IMR-90 (cell line): ENCODE measurements at regions not wholly inside any gene's neighbourhood (a gene's known extent, or its start where the extent isn't known, plus 50 kb on each side); places are given as distances from the start of the nearest gene placed in this dataset.

ENCODE experiments used
- ATAC-seq: fragments of 200-7000 bp; cut with Tn5 transposase; 2 replicates; pipeline ENCODE4 v1.9.1; 2020; ENCODE audit warnings: low read depth, mild to moderate bottlenecking, moderate library complexity
- BruUV-seq: library from RNA; stranded (reverse); fragments of 400-500 nt; replicated peaks from 2 replicates; lab custom pipeline; 2021; lab: Mats Ljungman, UMichigan
- CTCF ChIA-PET: fragments of 300-600 bp; formaldehyde crosslinking; extraction: SDS; loops from one replicate; lab custom pipeline; 2021; ENCODE audit warnings: antibody characterized with exemption; lab: Yijun Ruan, JAX
- POLR2A ChIA-PET: fragments of 300-600 bp; sonication (Branson Sonifier 250); formaldehyde crosslinking; loops from one replicate; lab custom pipeline; 2022; ENCODE audit warnings: antibody characterized with exemption; ENCODE audit not compliant: unreplicated experiment; lab: Charles Lee
- DNase-seq: peaks from one replicate; pipeline ENCODE4 v3.0.0; 2013
- H2AFZ ChIP-seq: replicated peaks from 2 replicates; pipeline ENCODE3; 2013; ENCODE audit warnings: low read length, mild to moderate bottlenecking; ENCODE audit not compliant: poor library complexity
- H2AK5ac ChIP-seq: 2 replicates; pipeline ENCODE4 v1.6.1; 2013; ENCODE audit warnings: low read depth, low read length, inconsistent platforms
- H2AK9ac ChIP-seq: replicated peaks from 2 replicates; pipeline ENCODE3; 2013; ENCODE audit warnings: mild to moderate bottlenecking, low read depth, low read length, moderate library complexity; ENCODE audit not compliant: poor library complexity
- H2BK120ac ChIP-seq: 2 replicates; pipeline ENCODE4 v1.6.1; 2013; ENCODE audit warnings: low read depth, low read length, inconsistent platforms
- H2BK15ac ChIP-seq: 3 replicates; pipeline ENCODE4 v1.6.1; 2013; ENCODE audit warnings: low read depth, low read length, inconsistent platforms
- H2BK20ac ChIP-seq: 2 replicates; pipeline ENCODE4 v1.6.1; 2013; ENCODE audit warnings: low read depth, mild to moderate bottlenecking, inconsistent platforms, low read length, moderate library complexity
- H2BK5ac ChIP-seq: 2 replicates; pipeline ENCODE4 v1.6.1; 2013; ENCODE audit warnings: mild to moderate bottlenecking, low read depth, low read length, inconsistent platforms; ENCODE audit not compliant: poor library complexity, severe bottlenecking
- H3K14ac ChIP-seq: replicated peaks from 2 replicates; pipeline ENCODE4 v1.6.1; 2013; ENCODE audit warnings: low read depth, low read length, inconsistent platforms
- H3K18ac ChIP-seq: 2 replicates; pipeline ENCODE4 v1.6.1; 2013; ENCODE audit warnings: low read depth, low read length, control low read depth
- H3K23ac ChIP-seq: 2 replicates; pipeline ENCODE4 v1.6.1; 2013; ENCODE audit warnings: low read depth, low read length, inconsistent platforms
- H3K27ac ChIP-seq: 2 replicates; pipeline ENCODE4 v1.5.1; 2013; ENCODE audit warnings: mild to moderate bottlenecking, control low read depth, low read length; ENCODE audit not compliant: insufficient read depth
- H3K27me3 ChIP-seq: 2 replicates; pipeline ENCODE4 v1.6.1; 2013; ENCODE audit warnings: low read length; ENCODE audit not compliant: control insufficient read depth, insufficient read depth
- H3K36me3 ChIP-seq: 2 replicates; pipeline ENCODE4 v1.6.1; 2013; ENCODE audit warnings: low read length, mixed read lengths; ENCODE audit not compliant: control insufficient read depth, insufficient read depth
- H3K4ac ChIP-seq: 2 replicates; pipeline ENCODE4 v1.6.1; 2013; ENCODE audit warnings: low read depth, low read length, inconsistent platforms
- H3K4me1 ChIP-seq: 2 replicates; pipeline ENCODE4 v1.6.1; 2013; ENCODE audit warnings: low read length, mixed read lengths; ENCODE audit not compliant: control insufficient read depth, insufficient read depth
- H3K4me2 ChIP-seq: 2 replicates; pipeline ENCODE4 v1.6.1; 2013; ENCODE audit warnings: low read depth, mild to moderate bottlenecking, control low read depth, low read length, moderate library complexity
- H3K4me3 ChIP-seq: 2 replicates; pipeline ENCODE4 v1.5.1; 2013; ENCODE audit warnings: low read depth, mild to moderate bottlenecking, control low read depth, low read length, moderate library complexity; ENCODE audit not compliant: insufficient read depth
- H3K56ac ChIP-seq: 2 replicates; pipeline ENCODE4 v1.6.1; 2013; ENCODE audit warnings: low read length, inconsistent platforms; ENCODE audit not compliant: insufficient read depth; ENCODE audit errors: extremely low read depth
- H3K79me1 ChIP-seq, 2 experiments: 2 replicates each; pipeline ENCODE4 v1.6.1; 2013; ENCODE audit warnings: low read length in 2 of 2, inconsistent platforms in 1 of 2, low read depth in 1 of 2
- H3K9ac ChIP-seq: 2 replicates; pipeline ENCODE4 v1.6.1; 2013; ENCODE audit warnings: low read depth, low read length, control low read depth
- H3K9me1 ChIP-seq: 2 replicates; pipeline ENCODE4 v1.6.1; 2013; ENCODE audit warnings: low read length, inconsistent platforms; ENCODE audit not compliant: insufficient read depth
- H3K9me3 ChIP-seq: 2 replicates; pipeline ENCODE4 v1.6.1; 2013; ENCODE audit warnings: low read length; ENCODE audit not compliant: control insufficient read depth, insufficient read depth
- H4K20me1 ChIP-seq: 2 replicates; pipeline ENCODE4 v1.6.1; 2013; ENCODE audit warnings: low read length, inconsistent platforms; ENCODE audit not compliant: insufficient read depth
- H4K5ac ChIP-seq: 2 replicates; pipeline ENCODE4 v1.6.1; 2013; ENCODE audit warnings: mild to moderate bottlenecking, low read depth, low read length, control low read depth
- H4K8ac ChIP-seq, 2 experiments: 2 replicates each; pipeline ENCODE4 v1.6.1; 2013; ENCODE audit warnings: low read depth in 2 of 2, low read length in 2 of 2, control low read depth in 1 of 2, inconsistent platforms in 1 of 2
- H4K91ac ChIP-seq: 2 replicates; pipeline ENCODE4 v1.6.1; 2013; ENCODE audit warnings: low read depth, low read length, inconsistent platforms; ENCODE audit not compliant: insufficient read depth
- BHLHE40 ChIP-seq: fragments of 150-350 bp; IDR thresholded peaks from 2 replicates; pipeline ENCODE4 v1.6.1; 2016; ENCODE audit warnings: mild to moderate bottlenecking, low read depth, low read length
- CEBPB ChIP-seq: IDR thresholded peaks from 2 replicates; pipeline ENCODE4 v1.6.1; 2012; ENCODE audit warnings: low read depth, low read length, improper control_type of control experiment
- MAZ ChIP-seq: IDR thresholded peaks from 2 replicates; pipeline ENCODE4 v1.6.1; 2012; ENCODE audit warnings: low read depth, mild to moderate bottlenecking, low read length, improper control_type of control experiment, moderate library complexity, borderline replicate concordance
- RAD21 ChIP-seq: IDR thresholded peaks from 2 replicates; pipeline ENCODE4 v1.6.1; 2012; ENCODE audit warnings: low read length, improper control_type of control experiment
- RCOR1 ChIP-seq: IDR thresholded peaks from 2 replicates; pipeline ENCODE4 v1.6.1; 2012; ENCODE audit warnings: mild to moderate bottlenecking, low read length, improper control_type of control experiment; ENCODE audit not compliant: insufficient replicate concordance
- USF2 ChIP-seq: fragments of 150-350 bp; IDR thresholded peaks from 2 replicates; pipeline ENCODE4 v1.6.1; 2017; ENCODE audit warnings: mild to moderate bottlenecking, antibody characterized with exemption, low read length, low read depth
- WGBS, 2 experiments: methylation state at CpG; one replicate each; pipeline versions ENCODE4 v1.1.5 to v1.1.7; 2013; ENCODE audit warnings: missing lambda C conversion rate in 2 of 2; ENCODE audit not compliant: insufficient read length in 1 of 2; ENCODE audit errors: extremely low coverage in 2 of 2; 5-methylcytosine and 5-hydroxymethylcytosine counted together
- dilution Hi-C: fragments of 300-500 bp; cut with HindIII; formaldehyde crosslinking; loops from one replicate; pipeline ENCODE4 v1.14.3; 2018; ENCODE audit warnings: low sequenced_read_pairs; ENCODE audit not compliant: unreplicated experiment
- in situ Hi-C: fragments of 300-500 bp; cut with MboI; formaldehyde crosslinking; loops from 3 replicates; pipeline ENCODE4 v1.14.3; 2019; ENCODE audit warnings: low sequenced_read_pairs, inconsistent platforms, mixed read lengths
- intact Hi-C: fragments of 100-400 bp; cut with micrococcal nuclease; formaldehyde crosslinking; loops from 2 replicates; pipeline ENCODE4 v1.10.0; 2022

GRCh38 chr7:155402941-155403340, 55.0 kb upstream of the EN2 start:
- H2BK15ac ChIP-seq, result no peak overlapping the region
- H3K23ac ChIP-seq, result no peak overlapping the region
- H4K5ac ChIP-seq, result no peak overlapping the region
- H3K27me3 ChIP-seq, result peaks cover 4% of the 10 kb centered on the region; the same call in 1 of the 2 replicates
- no peaks in the 10 kb centered on the region for H3K36me3 ChIP-seq
- no peak overlapping the region for H2BK20ac ChIP-seq
- H3K79me1 ChIP-seq, result no peaks in the 10 kb centered on the region
- DNase-seq, result no peak
- H2BK5ac ChIP-seq, result no peak overlapping the region
- no peak overlapping the region for H3K27ac ChIP-seq
- dilution Hi-C loops, result no loop called here
- H3K9me1 ChIP-seq, result no peaks in the 10 kb centered on the region
- ATAC-seq, result no peak
- in situ Hi-C loops, result no loop called here
- no peak overlapping the region for H2BK120ac ChIP-seq
- WGBS, 2 experiments, result 83% methylated on average over 3 of the region's 6 CpGs; no CpG with 5 or more reads in 1 of the 2 experiments
- H2AK5ac ChIP-seq, result no peak overlapping the region
- ChIA-PET CTCF (no interaction called here), POLR2A (no interaction called here)
- no peak for TF ChIP-seq MAZ
- no peak for TF ChIP-seq RAD21
- TF ChIP-seq RCOR1, result no peak
- TF ChIP-seq CEBPB, result 0 out of 2 replicates have a peak, but pooled peaks have one; percentile 0
- no peak for TF ChIP-seq BHLHE40
- TF ChIP-seq USF2, result no peak
- no peak overlapping the region for H2AFZ ChIP-seq
- H4K20me1 ChIP-seq, result no peaks in the 10 kb centered on the region
- BruUV-seq, result no TSS peak
- H3K18ac ChIP-seq, result no peak overlapping the region
- H3K56ac ChIP-seq, result no peak overlapping the region
- H3K9me3 ChIP-seq, result no peaks in the 10 kb centered on the region
- H3K4me2 ChIP-seq, result no peak overlapping the region
- no peak overlapping the region for H2AK9ac ChIP-seq
- no peak overlapping the region for H3K14ac ChIP-seq
- H3K4ac ChIP-seq, result no peak overlapping the region
- intact Hi-C loops, result no loop called here
- H3K4me1 ChIP-seq, result no peaks in the 10 kb centered on the region
- no peak overlapping the region for H3K9ac ChIP-seq
- H3K4me3 ChIP-seq, result no peak overlapping the region
- H4K8ac ChIP-seq, result no peak overlapping the region
- H4K91ac ChIP-seq, result no peak overlapping the region
